Mucosa of rectum (tissue), 2 donors: ENCODE measurements at regions not wholly inside any gene's neighbourhood (a gene's known extent, or its start where the extent isn't known, plus 50 kb on each side); places are given as distances from the start of the nearest gene placed in this dataset.
"Not testable (repeated sequence)": the region's sequence is repeated elsewhere in the genome, so short reads cannot be mapped to it uniquely, and the experiment has no call there.

Experiments used
- H3K27ac ChIP-seq, 2 donors: one replicate each; pipeline ENCODE4 v1.7.0; 2013; ENCODE audit warnings: inconsistent platforms in 2 of 2, low read depth in 2 of 2, low read length in 2 of 2
- H3K27me3 ChIP-seq, 2 donors: one replicate each; pipeline ENCODE4 v1.7.0; 2013; ENCODE audit warnings: low read length in 2 of 2; ENCODE audit not compliant: control insufficient read depth in 2 of 2, insufficient read depth in 2 of 2
- H3K36me3 ChIP-seq, 2 donors: one replicate each; pipeline ENCODE4 v1.7.0; 2013; ENCODE audit warnings: low read length in 2 of 2; ENCODE audit not compliant: control insufficient read depth in 2 of 2, insufficient read depth in 2 of 2
- H3K4me1 ChIP-seq, 2 donors: one replicate each; pipeline ENCODE4 v1.7.0; 2013; ENCODE audit warnings: low read length in 2 of 2, mild to moderate bottlenecking in 1 of 2; ENCODE audit not compliant: control insufficient read depth in 2 of 2, insufficient read depth in 2 of 2
- H3K4me3 ChIP-seq, 2 donors: one replicate each; pipeline ENCODE4 v1.7.0; 2013; ENCODE audit warnings: low read length in 2 of 2
- H3K9ac ChIP-seq, 2 donors: one replicate each; pipeline ENCODE4 v1.7.0; 2013; ENCODE audit warnings: low read length in 2 of 2, low read depth in 1 of 2, mild to moderate bottlenecking in 1 of 2
- H3K9me3 ChIP-seq, 2 donors: one replicate each; pipeline ENCODE4 v1.7.0; 2013; ENCODE audit warnings: low read length in 2 of 2; ENCODE audit not compliant: control insufficient read depth in 2 of 2
- donor health status: healthy.
- donor health status: Normal muscosa, but diverticular disease.

DNA sequence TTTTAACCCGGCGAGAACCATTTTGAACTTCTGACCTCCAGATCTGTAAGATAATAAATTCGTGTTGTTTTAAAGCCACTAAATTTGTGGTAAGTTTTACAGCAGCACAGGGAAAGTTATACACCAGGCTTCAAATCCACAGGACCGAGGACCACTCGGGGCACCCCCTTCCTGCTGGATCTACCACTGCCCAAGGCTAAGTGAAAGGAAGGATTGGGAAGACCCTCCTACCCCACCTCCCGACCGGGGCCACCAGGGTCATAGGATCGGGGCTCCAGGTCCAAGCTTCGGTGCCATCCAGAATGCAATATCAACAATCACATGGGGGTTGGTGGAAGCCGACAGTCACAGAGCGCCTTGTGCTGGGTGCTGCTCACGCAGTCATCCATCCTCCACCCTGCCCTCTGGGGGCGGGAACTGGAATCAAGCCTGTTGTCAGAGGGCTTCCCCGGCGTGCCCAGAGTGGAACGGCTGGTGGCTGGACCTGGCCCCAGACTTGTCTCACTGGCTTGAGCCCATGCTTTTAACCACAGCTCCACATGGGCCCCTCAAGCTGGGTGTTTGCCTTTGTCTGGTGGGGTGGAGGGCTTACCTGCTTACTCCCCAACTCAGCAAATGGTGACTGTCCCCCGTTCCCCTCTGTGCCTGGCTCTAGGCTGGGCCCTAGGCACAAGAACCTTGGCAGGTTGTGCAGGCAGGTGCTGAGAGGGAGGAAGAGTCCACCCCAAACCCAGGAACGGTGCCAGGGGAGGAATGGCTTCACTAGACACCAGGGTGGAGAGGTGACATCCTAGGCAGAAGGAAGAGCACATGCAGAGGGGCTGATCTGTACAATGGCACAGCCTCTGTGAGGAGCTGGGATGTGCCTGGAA, 180.3 kb upstream of the RTL1 start:
- Histone ChIP-seq H3K4me3 (no peak overlapping the region), H3K27ac (no peak overlapping the region), H3K9me3 (no peaks in the 10 kb centered on the region), H3K4me1 (no peaks in the 10 kb centered on the region), H3K27me3 (peaks cover 2% of the 10 kb centered on the region in 2 donors), H3K36me3 (no peaks in the 10 kb centered on the region), H3K9ac (no peak overlapping the region)

DNA sequence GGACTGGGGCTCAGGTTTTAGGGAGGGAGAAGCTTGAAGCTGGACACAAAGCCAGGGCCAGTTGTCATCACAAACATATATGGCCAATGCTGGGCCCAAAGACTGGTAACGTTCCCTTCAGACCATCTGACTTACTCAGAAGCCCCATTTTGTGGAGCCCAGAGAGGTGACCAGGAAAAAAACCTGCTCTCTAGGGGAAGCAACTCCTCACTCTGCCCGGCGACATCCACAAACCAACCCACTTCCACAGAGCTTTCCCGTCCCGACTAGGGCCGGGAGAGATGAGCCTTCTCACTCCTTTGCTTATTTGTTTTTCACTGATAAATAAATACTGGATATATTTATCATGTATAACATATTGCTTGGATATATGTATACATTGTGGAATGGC, 180.9 kb upstream of the RTL1 start:
- Histone ChIP-seq H3K9ac (no peak overlapping the region), H3K4me3 (no peak overlapping the region), H3K27ac (no peak overlapping the region), H3K27me3 (peaks cover 2% of the 10 kb centered on the region in 2 donors), H3K9me3 (no peaks in the 10 kb centered on the region), H3K36me3 (no peaks in the 10 kb centered on the region), H3K4me1 (no peaks in the 10 kb centered on the region)

DNA sequence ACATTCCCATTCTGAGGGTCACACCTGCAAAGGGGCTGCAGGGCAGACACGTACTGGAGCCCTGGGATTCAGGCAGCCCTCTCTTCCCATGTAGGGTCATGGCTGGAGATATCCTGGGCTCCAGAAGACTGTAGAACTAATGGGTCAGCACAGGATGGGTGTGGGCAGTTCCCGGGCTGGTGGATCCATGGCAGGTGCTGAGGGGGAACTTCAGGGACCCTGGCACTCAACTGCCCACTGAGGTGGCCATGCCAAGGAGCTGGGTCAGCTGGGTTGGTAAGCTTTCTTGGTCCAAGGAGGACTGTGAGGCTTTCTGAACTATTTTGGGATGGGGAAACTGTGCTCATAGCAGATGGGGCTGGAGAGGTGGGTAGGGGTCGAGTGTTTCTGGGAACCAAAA, 183.4 kb upstream of the RTL1 start:
- H3K9me3 ChIP-seq: no peaks in the 10 kb centered on the region
- H3K9ac ChIP-seq: no peak overlapping the region
- H3K36me3 ChIP-seq: no peaks in the 10 kb centered on the region

DNA sequence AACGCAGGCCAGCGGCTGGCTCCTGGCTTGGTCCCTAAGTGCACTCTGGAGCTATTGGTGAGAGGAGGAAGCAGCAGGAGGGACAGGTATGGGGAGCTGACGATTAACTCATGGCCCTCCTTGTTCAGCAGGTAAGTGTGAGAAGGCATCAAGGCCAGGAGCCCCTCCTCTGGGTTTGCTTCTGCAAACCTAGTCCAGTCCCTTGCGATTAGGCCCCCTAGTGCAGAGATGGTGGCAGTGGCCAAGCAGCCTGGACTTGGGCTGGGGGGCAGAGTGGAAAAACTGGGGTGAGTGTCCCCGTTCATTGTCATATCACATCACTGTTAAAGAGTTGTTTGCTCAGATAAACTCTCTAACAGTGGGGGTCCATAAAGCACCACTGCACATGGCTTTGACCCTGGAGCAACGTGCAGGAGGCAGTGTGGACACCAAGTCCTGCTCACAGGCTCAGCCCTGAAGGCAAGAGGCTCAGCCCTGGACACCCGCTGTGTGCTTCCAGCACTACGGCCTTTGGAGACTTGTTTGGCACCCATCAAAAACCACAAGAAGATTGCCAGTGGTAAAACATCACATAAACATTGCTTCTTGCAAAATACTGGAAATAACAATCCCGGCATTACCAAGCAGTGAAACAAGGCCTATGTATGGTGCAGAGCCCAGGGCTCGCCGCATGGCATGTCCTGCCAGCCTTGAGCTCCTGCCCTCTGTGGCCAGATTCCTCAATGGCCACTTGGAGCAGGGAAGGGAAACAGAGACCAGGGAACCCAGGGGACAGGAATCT, 184.3 kb upstream of the RTL1 start:
- peaks cover 0 to 2% of the 10 kb centered on the region in 2 donors for H3K27me3 ChIP-seq
- H3K36me3 ChIP-seq: no peaks in the 10 kb centered on the region
- no peaks in the 10 kb centered on the region for H3K9me3 ChIP-seq
- H3K27ac ChIP-seq: no peak overlapping the region
- no peak overlapping the region for H3K4me3 ChIP-seq
- no peak overlapping the region for H3K9ac ChIP-seq
- no peaks in the 10 kb centered on the region for H3K4me1 ChIP-seq

More for the DNA sequence above, 183.4 kb upstream of the RTL1 start:
- Histone ChIP-seq H3K27me3 (peaks cover 2% of the 10 kb centered on the region in 2 donors), H3K27ac (no peak overlapping the region), H3K4me1 (no peaks in the 10 kb centered on the region), H3K4me3 (no peak overlapping the region)

GRCh38 chr14:101088395-101088667, 184.8 kb upstream of the RTL1 start:
- no peak overlapping the region for H3K4me3 ChIP-seq
- H3K4me1 ChIP-seq: no peaks in the 10 kb centered on the region
- H3K27ac ChIP-seq: no peak overlapping the region
- H3K9me3 ChIP-seq: no peaks in the 10 kb centered on the region
- H3K27me3 ChIP-seq: no peaks in the 10 kb centered on the region
- no peaks in the 10 kb centered on the region for H3K36me3 ChIP-seq
- no peak overlapping the region for H3K9ac ChIP-seq

GRCh38 chr14:101088714-101089113, 185.2 kb upstream of the RTL1 start:
- H3K36me3 ChIP-seq: no peaks in the 10 kb centered on the region
- H3K9me3 ChIP-seq: no peaks in the 10 kb centered on the region
- H3K4me3 ChIP-seq: no peak overlapping the region
- H3K27ac ChIP-seq: no peak overlapping the region
- H3K4me1 ChIP-seq: no peaks in the 10 kb centered on the region
- no peak overlapping the region for H3K9ac ChIP-seq
- no peaks in the 10 kb centered on the region for H3K27me3 ChIP-seq

GRCh38 chr14:101090478-101090877, 187.0 kb upstream of the RTL1 start:
- not testable (repeated sequence) for H3K9me3 ChIP-seq, H3K27ac ChIP-seq, H3K4me1 ChIP-seq, H3K27me3 ChIP-seq, H3K9ac ChIP-seq, H3K4me3 ChIP-seq, H3K36me3 ChIP-seq

DNA sequence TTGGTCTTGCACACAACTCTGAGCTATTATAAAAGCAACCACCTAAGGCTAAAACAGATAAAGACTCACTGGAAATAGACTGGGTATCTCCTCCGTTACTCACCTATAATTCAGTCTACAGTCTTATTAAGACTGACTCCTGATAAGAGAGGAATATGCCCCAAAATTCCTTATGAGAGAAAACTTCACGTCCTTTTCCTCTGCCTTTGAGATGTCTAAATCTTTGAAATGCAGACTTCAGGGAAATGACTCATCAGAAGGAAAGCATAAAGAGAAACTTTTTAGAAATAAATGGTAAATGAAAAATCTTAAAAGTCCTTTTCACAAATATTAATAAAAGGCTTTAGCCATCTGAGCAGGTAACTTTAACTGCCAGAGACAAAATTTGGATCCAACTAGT, 187.5 kb upstream of the RTL1 start:
- Histone ChIP-seq H3K9me3 (no peaks in the 10 kb centered on the region), H3K27ac (no peak overlapping the region), H3K9ac (no peak overlapping the region), H3K27me3 (no peaks in the 10 kb centered on the region), H3K36me3 (no peaks in the 10 kb centered on the region), H3K4me3 (no peak overlapping the region), H3K4me1 (no peaks in the 10 kb centered on the region)

DNA sequence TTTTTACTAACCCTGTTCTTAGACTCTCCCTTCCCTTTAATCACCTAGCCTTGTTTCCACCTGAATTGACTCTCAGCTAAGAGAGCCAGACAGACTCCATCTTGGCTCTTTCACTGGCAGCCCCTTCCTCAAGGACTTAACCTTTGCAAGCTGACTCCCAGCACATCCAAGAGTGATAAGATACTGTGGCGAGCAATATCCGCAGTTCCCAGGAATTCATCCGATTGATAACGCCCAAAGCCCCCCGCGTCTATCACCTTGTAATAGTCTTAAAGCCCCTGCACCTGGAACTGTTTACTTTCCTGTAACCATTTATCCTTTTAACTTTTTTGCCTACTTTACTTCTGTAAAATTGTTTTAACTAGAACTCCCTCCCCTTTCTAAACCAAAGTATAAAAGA, 191.4 kb upstream of the RTL1 start:
- H3K36me3 ChIP-seq, H3K9me3 ChIP-seq, H3K27ac ChIP-seq, H3K27me3 ChIP-seq, H3K4me1 ChIP-seq, H3K9ac ChIP-seq, H3K4me3 ChIP-seq: not testable (repeated sequence)

- no peak overlapping the region for H3K27ac ChIP-seq
- no peaks in the 10 kb centered on the region for H3K36me3 ChIP-seq
- H3K4me1 ChIP-seq: no peaks in the 10 kb centered on the region
- no peak overlapping the region for H3K9ac ChIP-seq
- no peaks in the 10 kb centered on the region for H3K27me3 ChIP-seq
- H3K4me3 ChIP-seq: no peak overlapping the region
- H3K9me3 ChIP-seq: peaks cover 0 to 4% of the 10 kb centered on the region in 2 donors
Measured at GRCh38 chr14:101096551-101096950, 193.0 kb upstream of the RTL1 start.
